ENCODE measurements at regions not wholly inside any gene's neighbourhood (a gene's known extent, or its start where the extent isn't known, plus 50 kb on each side); places are given as distances from the start of the nearest gene placed in this dataset.

GRCh38 chr15:39252134-39252470 lies 328.8 kb upstream of the THBS1 start:
- DNase-seq, result no peak

- DNase-seq, result no peak
Observed at GRCh38 chr15:39253552-39253951, 327.3 kb upstream of the THBS1 start.

GRCh38 chr15:39254181-39254580 lies 326.7 kb upstream of the THBS1 start:
- no peak for DNase-seq

GRCh38 chr15:39255760-39256159 lies 325.1 kb upstream of the THBS1 start:
- DNase-seq, result no peak

GRCh38 chr15:39260391-39260790 lies 320.5 kb upstream of the THBS1 start:
- DNase-seq, result no peak

GRCh38 chr15:39260791-39261190 lies 320.1 kb upstream of the THBS1 start:
- no peak for DNase-seq

GRCh38 chr15:39261397-39262183 lies 319.3 kb upstream of the THBS1 start:
- DNase-seq, result peak in 2 of 4 experiments; percentile 40 to 47

- DNase-seq, result peak; percentile 27 to 75 (median 52)
Observed at GRCh38 chr15:39262995-39263772, 317.7 kb upstream of the THBS1 start.

- DNase-seq, result peak; percentile 47 to 81 (median 63)
Observed at GRCh38 chr15:39265261-39265660, 315.6 kb upstream of the THBS1 start.

- no peak for DNase-seq
Observed at GRCh38 chr15:39266890-39267289, 314.0 kb upstream of the THBS1 start.

GRCh38 chr15:39267685-39268084 lies 313.2 kb upstream of the THBS1 start:
- DNase-seq, result peak; percentile 14 to 57 (median 35)

- no peak for DNase-seq
Observed at GRCh38 chr15:39269352-39269751, 311.5 kb upstream of the THBS1 start.

GRCh38 chr15:39269821-39270220 lies 311.1 kb upstream of the THBS1 start:
- DNase-seq, result peak in 3 of 4 experiments; percentile 15 to 23 (median 19)

GRCh38 chr15:39270221-39270855 lies 310.5 kb upstream of the THBS1 start:
- no peak for DNase-seq

- DNase-seq, result peak; percentile 24 to 58 (median 50)
Observed at GRCh38 chr15:39270934-39271333, 309.9 kb upstream of the THBS1 start.

- no peak for DNase-seq
Observed at GRCh38 chr15:39272901-39273300, 308.0 kb upstream of the THBS1 start.

GRCh38 chr15:39273717-39274411 lies 307.0 kb upstream of the THBS1 start:
- DNase-seq, result no peak

- DNase-seq, result no peak
Observed at GRCh38 chr15:39275066-39275465, 305.8 kb upstream of the THBS1 start.

- no peak for DNase-seq
Observed at GRCh38 chr15:39279311-39279710, 301.6 kb upstream of the THBS1 start.

GRCh38 chr15:39281094-39281493 lies 299.8 kb upstream of the THBS1 start:
- DNase-seq, result no peak

GRCh38 chr15:39282663-39283208 lies 298.1 kb upstream of the THBS1 start:
- no peak for DNase-seq

- DNase-seq, result no peak
Observed at GRCh38 chr15:39283531-39283930, 297.3 kb upstream of the THBS1 start.

GRCh38 chr15:39285071-39285470 lies 295.8 kb upstream of the THBS1 start:
- no peak for DNase-seq

All from suppressor macrophage (primary cell).